IPS DF 6.9 (cell line): ENCODE measurements at regions not wholly inside any gene's neighbourhood (a gene's known extent, or its start where the extent isn't known, plus 50 kb on each side); places are given as distances from the start of the nearest gene placed in this dataset.

Experiments
- DNase-seq: peaks from one replicate; pipeline ENCODE4 v3.0.0-alpha.2; 2013; ENCODE audit warnings: low read depth, low spot score
- H3K27ac ChIP-seq: one replicate; pipeline ENCODE4 v1.5.1; 2013; ENCODE audit warnings: low read length, control low read depth
- H3K27me3 ChIP-seq: 2 replicates; pipeline ENCODE4 v1.6.1; 2013; ENCODE audit warnings: mild to moderate bottlenecking, low read length; ENCODE audit not compliant: control insufficient read depth, insufficient read depth
- H3K36me3 ChIP-seq: 2 replicates; pipeline ENCODE4 v1.6.1; 2013; ENCODE audit warnings: low read length; ENCODE audit not compliant: control insufficient read depth, insufficient read depth
- H3K4me1 ChIP-seq: 2 replicates; pipeline ENCODE4 v1.6.1; 2013; ENCODE audit warnings: low read length; ENCODE audit not compliant: control insufficient read depth, insufficient read depth
- H3K4me3 ChIP-seq: 2 replicates; pipeline ENCODE4 v1.5.1; 2013; ENCODE audit warnings: mild to moderate bottlenecking, low read length
- H3K9me3 ChIP-seq: 2 replicates; pipeline ENCODE4 v1.6.1; 2013; ENCODE audit warnings: low read length, inconsistent platforms; ENCODE audit not compliant: control insufficient read depth, insufficient read depth
- WGBS: extraction: QIAGEN DNeasy Blood & Tissue Kit; methylation state at CpG from one replicate; pipeline ENCODE4 v1.1.7; 2013; ENCODE audit warnings: mixed read lengths, missing lambda C conversion rate; ENCODE audit not compliant: insufficient read length, insufficient coverage; 5-methylcytosine and 5-hydroxymethylcytosine counted together

- no peak overlapping the region for H3K4me3 ChIP-seq
- no peaks in the 10 kb centered on the region for H3K27me3 ChIP-seq
- H3K9me3 ChIP-seq = no peaks in the 10 kb centered on the region
- DNase-seq = no peak
- H3K36me3 ChIP-seq = no peaks in the 10 kb centered on the region
- WGBS = no CpG with 5 or more reads among the region's 5 CpGs
- no peaks in the 10 kb centered on the region for H3K4me1 ChIP-seq
- H3K27ac ChIP-seq = no peak overlapping the region
Observed at GRCh38 chr2:18991177-18992168, 366.9 kb downstream of the OSR1 start.

GRCh38 chr2:18988631-18989232 lies 369.7 kb downstream of the OSR1 start:
- H3K9me3 ChIP-seq = no peaks in the 10 kb centered on the region
- H3K36me3 ChIP-seq = no peaks in the 10 kb centered on the region
- no peaks in the 10 kb centered on the region for H3K4me1 ChIP-seq
- no peak overlapping the region for H3K27ac ChIP-seq
- H3K27me3 ChIP-seq = no peaks in the 10 kb centered on the region
- no CpG with 5 or more reads among the region's 3 CpGs for WGBS
- no peak overlapping the region for H3K4me3 ChIP-seq
- DNase-seq = no peak

- Histone ChIP-seq H3K27me3 (no peaks in the 10 kb centered on the region), H3K27ac (no peak overlapping the region)
Observed at GRCh38 chr2:18987592-18988073, 370.8 kb downstream of the OSR1 start.

GRCh38 chr2:18987016-18987415 lies 371.4 kb downstream of the OSR1 start:
- Histone ChIP-seq H3K4me1 (no peaks in the 10 kb centered on the region), H3K36me3 (no peaks in the 10 kb centered on the region), H3K9me3 (no peaks in the 10 kb centered on the region), H3K4me3 (no peak overlapping the region), H3K27ac (no peak overlapping the region), H3K27me3 (no peaks in the 10 kb centered on the region)
- no CpG with 5 or more reads among the region's 4 CpGs for WGBS
- DNase-seq = no peak

More at GRCh38 chr2:18987592-18988073, 370.8 kb downstream of the OSR1 start:
- no peak for DNase-seq
- H3K9me3 ChIP-seq = no peaks in the 10 kb centered on the region
- H3K4me3 ChIP-seq = no peak overlapping the region
- no CpG with 5 or more reads among the region's 4 CpGs for WGBS
- no peaks in the 10 kb centered on the region for H3K36me3 ChIP-seq
- no peaks in the 10 kb centered on the region for H3K4me1 ChIP-seq

- DNase-seq = no peak
- H3K27ac ChIP-seq = no peak overlapping the region
Observed at GRCh38 chr2:18986046-18986445, 372.4 kb downstream of the OSR1 start.

GRCh38 chr2:18980786-18981430 lies 377.5 kb downstream of the OSR1 start:
- no peak overlapping the region for H3K4me3 ChIP-seq
- no peak for DNase-seq
- H3K4me1 ChIP-seq = no peaks in the 10 kb centered on the region; the same call in 1 of the 2 replicates
- H3K9me3 ChIP-seq = no peaks in the 10 kb centered on the region
- H3K27ac ChIP-seq = no peak overlapping the region
- H3K36me3 ChIP-seq = no peaks in the 10 kb centered on the region
- no peaks in the 10 kb centered on the region for H3K27me3 ChIP-seq
- WGBS = no CpG with 5 or more reads among the region's 6 CpGs

More at GRCh38 chr2:18986046-18986445, 372.4 kb downstream of the OSR1 start:
- Histone ChIP-seq H3K4me1 (no peaks in the 10 kb centered on the region), H3K27me3 (no peaks in the 10 kb centered on the region), H3K4me3 (no peak overlapping the region), H3K36me3 (no peaks in the 10 kb centered on the region), H3K9me3 (no peaks in the 10 kb centered on the region)

GRCh38 chr2:18980104-18980785 lies 378.2 kb downstream of the OSR1 start:
- H3K4me3 ChIP-seq = no peak overlapping the region
- no peaks in the 10 kb centered on the region; the same call in 1 of the 2 replicates for H3K4me1 ChIP-seq
- no peak for DNase-seq
- H3K36me3 ChIP-seq = no peaks in the 10 kb centered on the region
- H3K9me3 ChIP-seq = no peaks in the 10 kb centered on the region
- no CpG with 5 or more reads among the region's 5 CpGs for WGBS
- no peaks in the 10 kb centered on the region for H3K27me3 ChIP-seq
- no peak overlapping the region for H3K27ac ChIP-seq

GRCh38 chr2:18977409-18977808 lies 381.0 kb downstream of the OSR1 start:
- no CpG with 5 or more reads among the region's 3 CpGs for WGBS
- no peak overlapping the region for H3K27ac ChIP-seq
- no peak overlapping the region for H3K4me3 ChIP-seq
- no peaks in the 10 kb centered on the region for H3K27me3 ChIP-seq
- H3K36me3 ChIP-seq = no peaks in the 10 kb centered on the region
- DNase-seq = no peak
- H3K9me3 ChIP-seq = no peaks in the 10 kb centered on the region
- H3K4me1 ChIP-seq = no peaks in the 10 kb centered on the region; the same call in 1 of the 2 replicates

GRCh38 chr2:18976168-18976961 lies 382.1 kb downstream of the OSR1 start:
- Histone ChIP-seq H3K27ac (no peak overlapping the region), H3K4me3 (no peak overlapping the region), H3K9me3 (no peaks in the 10 kb centered on the region), H3K27me3 (no peaks in the 10 kb centered on the region), H3K4me1 (no peaks in the 10 kb centered on the region; the same call in 1 of the 2 replicates), H3K36me3 (no peaks in the 10 kb centered on the region)
- WGBS = no CpG with 5 or more reads among the region's 14 CpGs
- no peak for DNase-seq
